GM19023 (cell line): ENCODE measurements at regions not wholly inside any gene's neighbourhood (a gene's known extent, or its start where the extent isn't known, plus 50 kb on each side); places are given as distances from the start of the nearest gene placed in this dataset.
"Not testable (repeated sequence)": the region's sequence is repeated elsewhere in the genome, so short reads cannot be mapped to it uniquely, and the experiment has no call there.

Experiments
- ATAC-seq: cut with Tn5 transposase; IDR thresholded peaks from one replicate; pipeline ENCODE4 v1.9.1; 2021; ENCODE audit warnings: mild to moderate bottlenecking, moderate library complexity; ENCODE audit not compliant: unreplicated experiment

- no peak for ATAC-seq
Observed at GRCh38 chr10:23643111-23643780, 204.4 kb downstream of the OTUD1 start.

- ATAC-seq, result no peak
Observed at GRCh38 chr10:23648618-23649017, 209.7 kb downstream of the OTUD1 start.

GRCh38 chr10:23656735-23657134 is 217.9 kb downstream of the OTUD1 start:
- ATAC-seq, result no peak

GRCh38 chr10:23657677-23658076 is 218.8 kb downstream of the OTUD1 start:
- no peak for ATAC-seq

DNA sequence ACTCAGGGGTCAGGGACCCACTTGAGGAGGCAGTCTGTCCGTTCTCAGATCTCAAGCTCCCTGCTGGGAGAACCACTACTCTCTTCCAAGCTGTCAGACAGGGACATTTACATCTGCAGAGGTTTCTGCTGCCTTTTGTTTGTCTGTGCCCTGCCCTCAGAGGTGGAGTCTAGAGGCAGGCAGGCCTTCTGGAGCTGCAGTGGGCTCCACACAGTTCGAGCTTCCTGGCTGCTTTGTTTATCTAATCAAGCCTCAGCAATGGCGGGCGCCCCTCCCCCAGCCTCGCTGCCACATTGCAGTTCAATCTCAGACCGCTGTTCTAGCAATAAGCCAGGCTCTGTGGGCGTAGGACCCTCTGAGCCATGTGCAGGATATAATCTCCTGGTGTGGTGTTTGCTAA is 233.0 kb downstream of the OTUD1 start:
- ATAC-seq, result not testable (repeated sequence)

- ATAC-seq, result no peak
Observed at GRCh38 chr10:23675585-23675984, 236.7 kb downstream of the OTUD1 start.

DNA sequence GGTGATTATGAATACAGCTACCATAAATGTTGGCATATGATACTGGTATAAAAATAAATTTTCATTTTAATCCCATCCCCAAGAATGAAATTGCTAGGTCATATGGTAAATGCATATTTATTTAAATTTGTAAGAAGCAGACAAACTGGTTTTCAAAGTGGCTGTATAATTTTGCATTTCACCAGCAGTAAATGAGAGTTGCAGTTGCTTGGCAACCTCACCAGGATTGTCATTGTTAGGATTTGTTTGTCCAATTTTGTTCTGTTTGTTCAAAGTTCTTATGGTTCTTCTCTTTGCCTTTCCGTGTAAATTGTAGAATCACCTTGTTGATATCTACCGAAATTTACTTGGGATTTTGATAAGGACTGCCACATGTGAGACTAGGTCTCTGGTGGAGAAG is 237.4 kb downstream of the OTUD1 start:
- no peak for ATAC-seq

- ATAC-seq, result no peak
Observed at GRCh38 chr10:23686722-23687121, 247.8 kb downstream of the OTUD1 start.

- ATAC-seq, result no peak
Observed at GRCh38 chr10:23692736-23693135, 253.9 kb downstream of the OTUD1 start.

DNA sequence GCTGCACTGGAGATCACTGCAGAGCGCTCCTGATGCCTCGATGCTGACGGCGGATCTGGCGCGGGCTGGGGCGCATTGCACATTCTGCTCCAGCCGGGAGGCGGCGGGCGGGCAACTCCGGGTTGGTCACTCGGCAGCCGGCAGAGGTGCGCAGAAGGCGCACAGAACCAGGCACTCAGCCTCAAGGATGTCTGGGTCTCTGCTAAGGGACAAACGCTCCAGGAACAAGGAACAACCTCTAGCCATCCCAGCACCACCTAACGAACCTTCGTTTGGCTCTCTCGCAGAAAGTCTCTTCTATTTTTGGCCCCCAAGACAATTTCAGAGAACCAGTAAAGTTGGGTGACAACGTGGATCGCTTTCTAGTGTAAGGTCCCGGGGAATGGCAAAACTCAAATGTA is 254.6 kb downstream of the OTUD1 start:
- ATAC-seq, result no peak

GRCh38 chr10:23693925-23694324 is 255.1 kb downstream of the OTUD1 start:
- no peak for ATAC-seq

GRCh38 chr10:23694446-23694920 is 255.6 kb downstream of the OTUD1 start:
- ATAC-seq, result no peak

- ATAC-seq, result no peak
Observed at GRCh38 chr10:23694921-23695824, 256.3 kb downstream of the OTUD1 start.

GRCh38 chr10:23695825-23696420 is 257.0 kb downstream of the OTUD1 start:
- no peak for ATAC-seq

DNA sequence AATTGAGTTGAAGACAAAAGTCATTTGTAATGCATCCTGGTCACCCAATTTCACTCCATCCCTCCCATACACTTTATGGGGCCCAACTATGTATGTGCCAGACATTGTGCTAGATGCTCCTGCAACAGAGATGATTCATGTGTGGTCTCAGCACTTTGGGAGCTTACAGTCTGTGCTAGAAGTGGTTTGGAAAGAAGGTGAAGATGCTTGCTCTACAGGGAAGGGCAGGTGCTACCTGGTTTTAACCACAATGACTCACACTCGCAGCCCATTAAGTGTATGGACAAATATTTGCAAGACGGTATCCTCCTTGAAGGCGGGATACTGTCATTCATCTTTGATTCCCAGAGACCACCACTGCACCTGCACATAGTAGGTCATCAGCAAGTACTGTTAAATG is 257.6 kb downstream of the OTUD1 start:
- ATAC-seq, result no peak

DNA sequence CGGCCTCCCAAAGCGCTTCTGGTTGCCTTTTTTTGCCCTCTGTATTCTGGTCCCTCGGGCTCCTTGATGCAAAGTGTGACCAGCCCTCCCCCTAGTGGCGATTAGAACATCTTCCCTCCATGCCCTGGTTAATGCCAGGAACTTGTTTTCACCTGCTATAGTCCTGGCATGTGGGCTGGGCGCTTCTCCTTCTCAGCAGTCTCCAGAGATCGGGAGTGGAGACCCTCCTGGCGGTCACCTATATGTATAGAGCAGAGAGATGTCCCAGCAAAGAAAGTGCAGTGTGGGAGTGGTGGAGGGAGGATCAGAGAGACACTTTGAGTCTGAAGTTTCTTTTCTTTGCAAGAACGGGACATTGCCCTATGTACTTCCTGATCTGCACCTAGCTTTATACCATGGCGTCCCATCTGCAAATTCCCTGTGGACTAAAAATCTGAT is 264.1 kb downstream of the OTUD1 start:
- ATAC-seq, result peak; percentile 97

GRCh38 chr10:23715363-23715762 is 276.5 kb downstream of the OTUD1 start:
- no peak for ATAC-seq

- no peak for ATAC-seq
Observed at GRCh38 chr10:23717913-23718312, 279.0 kb downstream of the OTUD1 start.

GRCh38 chr10:23718946-23719345 is 280.1 kb downstream of the OTUD1 start:
- no peak for ATAC-seq

- ATAC-seq, result no peak
Observed at GRCh38 chr10:23723796-23724195, 284.9 kb downstream of the OTUD1 start.

- no peak for ATAC-seq
Observed at GRCh38 chr10:23725548-23725947, 286.7 kb downstream of the OTUD1 start.

GRCh38 chr10:23742368-23742767 is 303.5 kb downstream of the OTUD1 start:
- ATAC-seq, result peak; percentile 83
